Activated T-cell treated with anti-CD3 and anti-CD28 coated beads, Interleukin-2, amount 50 U/mL, for 72 hours (primary cell): ENCODE measurements at regions not wholly inside any gene's neighbourhood (a gene's known extent, or its start where the extent isn't known, plus 50 kb on each side); places are given as distances from the start of the nearest gene placed in this dataset.
"Not testable (repeated sequence)": the region's sequence is repeated elsewhere in the genome, so short reads cannot be mapped to it uniquely, and the experiment has no call there.

ENCODE experiments used
- ATAC-seq, 2 donors: fragments of 150-1000 bp; cut with Tn5 transposase; replicated peaks in 1 of 2; 2 replicates each; pipeline ENCODE4 v1.10.0; 2021; ENCODE audit warnings: moderate library complexity in 2 of 2, mild to moderate bottlenecking in 1 of 2
- DNase-seq, 2 donors: peaks; one replicate each; pipeline ENCODE4 v3.0.0; 2021 to 2022; ENCODE audit warnings: mixed read lengths in 1 of 2
- H3K27ac Mint-ChIP-seq: one replicate; pipeline ENCODE4 v1.8.0; 2022; ENCODE audit warnings: mild to moderate bottlenecking, moderate library complexity, mixed read lengths
- H3K27me3 Mint-ChIP-seq: one replicate; pipeline ENCODE4 v1.8.0; 2022; ENCODE audit warnings: low read depth, mixed read lengths
- H3K36me3 Mint-ChIP-seq, 2 donors: one replicate each; pipeline ENCODE4 v1.8.0; 2022; ENCODE audit warnings: mixed read lengths in 2 of 2, mild to moderate bottlenecking in 1 of 2; ENCODE audit not compliant: insufficient read depth in 2 of 2
- H3K4me1 Mint-ChIP-seq: one replicate; pipeline ENCODE4 v1.8.0; 2022; ENCODE audit warnings: low read depth, mixed read lengths
- H3K4me3 Mint-ChIP-seq, 2 donors: one replicate each; pipeline ENCODE4 v1.8.0; 2022; ENCODE audit warnings: mild to moderate bottlenecking in 2 of 2, mixed read lengths in 2 of 2, moderate library complexity in 2 of 2
- H3K9me3 Mint-ChIP-seq, 2 donors: one replicate each; pipeline ENCODE4 v1.8.0; 2022; ENCODE audit warnings: mixed read lengths in 2 of 2

- ATAC-seq, H3K4me3 Mint-ChIP-seq, H3K27me3 Mint-ChIP-seq, H3K4me1 Mint-ChIP-seq, H3K27ac Mint-ChIP-seq, H3K9me3 Mint-ChIP-seq, DNase-seq, H3K36me3 Mint-ChIP-seq: not testable (repeated sequence)
Measured at GRCh38 chr12:28788256-28788655, 360.8 kb upstream of the FAR2 start.

- H3K27ac Mint-ChIP-seq: no peak overlapping the region
- no peaks in the 10 kb centered on the region for H3K4me1 Mint-ChIP-seq
- no peak for ATAC-seq
- H3K9me3 Mint-ChIP-seq: peaks cover 1 to 2% of the 10 kb centered on the region in 2 donors
- no peak overlapping the region for H3K4me3 Mint-ChIP-seq
- peaks cover 7% of the 10 kb centered on the region for H3K27me3 Mint-ChIP-seq
- no peak for DNase-seq
- H3K36me3 Mint-ChIP-seq: no peaks in the 10 kb centered on the region
Measured at GRCh38 chr12:28793581-28794151, 355.4 kb upstream of the FAR2 start.

- no peak overlapping the region for H3K4me3 Mint-ChIP-seq
Measured at GRCh38 chr12:28794211-28794610, 354.9 kb upstream of the FAR2 start.

GRCh38 chr12:28794786-28795185 is 354.3 kb upstream of the FAR2 start:
- DNase-seq (no peak), ATAC-seq (no peak)
- Mint-ChIP-seq H3K27ac (no peak overlapping the region), H3K9me3 (peaks cover 1 to 2% of the 10 kb centered on the region in 2 donors), H3K36me3 (no peaks in the 10 kb centered on the region), H3K27me3 (peaks cover 7% of the 10 kb centered on the region), H3K4me1 (no peaks in the 10 kb centered on the region), H3K4me3 (no peak overlapping the region)

More at GRCh38 chr12:28794211-28794610, 354.9 kb upstream of the FAR2 start:
- Mint-ChIP-seq H3K4me1 (no peaks in the 10 kb centered on the region), H3K27me3 (peaks cover 7% of the 10 kb centered on the region), H3K27ac (no peak overlapping the region), H3K36me3 (no peaks in the 10 kb centered on the region), H3K9me3 (peaks cover 1 to 2% of the 10 kb centered on the region in 2 donors)
- no peak for ATAC-seq
- no peak for DNase-seq

GRCh38 chr12:28795311-28795710 is 353.8 kb upstream of the FAR2 start:
- peaks cover 7% of the 10 kb centered on the region for H3K27me3 Mint-ChIP-seq
- ATAC-seq: no peak
- H3K9me3 Mint-ChIP-seq: peaks cover 1 to 2% of the 10 kb centered on the region in 2 donors
- no peak overlapping the region for H3K27ac Mint-ChIP-seq
- H3K4me1 Mint-ChIP-seq: no peaks in the 10 kb centered on the region
- H3K36me3 Mint-ChIP-seq: no peaks in the 10 kb centered on the region
- H3K4me3 Mint-ChIP-seq: no peak overlapping the region
- DNase-seq: no peak

GRCh38 chr12:28799348-28799747 is 349.7 kb upstream of the FAR2 start:
- Mint-ChIP-seq H3K27ac (no peak overlapping the region), H3K9me3 (peaks cover 0 to 1% of the 10 kb centered on the region in 2 donors), H3K4me1 (no peaks in the 10 kb centered on the region), H3K4me3 (no peak overlapping the region), H3K36me3 (no peaks in the 10 kb centered on the region), H3K27me3 (peaks cover 7% of the 10 kb centered on the region)
- ATAC-seq (no peak), DNase-seq (no peak)

GRCh38 chr12:28800129-28800528 is 348.9 kb upstream of the FAR2 start:
- H3K27ac Mint-ChIP-seq: no peak overlapping the region
- DNase-seq: no peak
- H3K36me3 Mint-ChIP-seq: no peaks in the 10 kb centered on the region
- peaks cover 7% of the 10 kb centered on the region for H3K27me3 Mint-ChIP-seq
- ATAC-seq: no peak
- H3K4me1 Mint-ChIP-seq: no peaks in the 10 kb centered on the region
- H3K9me3 Mint-ChIP-seq: peaks cover 0 to 1% of the 10 kb centered on the region in 2 donors
- H3K4me3 Mint-ChIP-seq: no peak overlapping the region

- DNase-seq: no peak
Measured at GRCh38 chr12:28802706-28803438, 346.2 kb upstream of the FAR2 start.

GRCh38 chr12:28807535-28807934 is 341.5 kb upstream of the FAR2 start:
- Mint-ChIP-seq H3K9me3 (no peaks in the 10 kb centered on the region), H3K4me3 (no peak overlapping the region), H3K27ac (no peak overlapping the region), H3K4me1 (no peaks in the 10 kb centered on the region), H3K36me3 (no peaks in the 10 kb centered on the region), H3K27me3 (no peaks in the 10 kb centered on the region)
- no peak for DNase-seq
- ATAC-seq: no peak

More at GRCh38 chr12:28802706-28803438, 346.2 kb upstream of the FAR2 start:
- H3K36me3 Mint-ChIP-seq: no peaks in the 10 kb centered on the region
- peaks cover 0 to 1% of the 10 kb centered on the region in 2 donors for H3K9me3 Mint-ChIP-seq
- ATAC-seq: no peak
- H3K4me1 Mint-ChIP-seq: no peaks in the 10 kb centered on the region
- H3K27ac Mint-ChIP-seq: no peak overlapping the region
- no peak overlapping the region for H3K4me3 Mint-ChIP-seq
- H3K27me3 Mint-ChIP-seq: peaks cover 7% of the 10 kb centered on the region

- no peak overlapping the region for H3K4me3 Mint-ChIP-seq
- no peaks in the 10 kb centered on the region for H3K4me1 Mint-ChIP-seq
- DNase-seq (no peak), ATAC-seq (no peak)
- H3K36me3 Mint-ChIP-seq: no peaks in the 10 kb centered on the region
- H3K9me3 Mint-ChIP-seq: no peaks in the 10 kb centered on the region
- H3K27me3 Mint-ChIP-seq: no peaks in the 10 kb centered on the region
- no peak overlapping the region for H3K27ac Mint-ChIP-seq
Measured at GRCh38 chr12:28811457-28811856, 337.6 kb upstream of the FAR2 start.

GRCh38 chr12:28814246-28814645 is 334.8 kb upstream of the FAR2 start:
- Mint-ChIP-seq H3K4me3 (no peak overlapping the region), H3K27me3 (no peaks in the 10 kb centered on the region), H3K27ac (no peak overlapping the region), H3K36me3 (no peaks in the 10 kb centered on the region), H3K9me3 (no peaks in the 10 kb centered on the region), H3K4me1 (no peaks in the 10 kb centered on the region)
- no peak for DNase-seq
- no peak for ATAC-seq

- no peaks in the 10 kb centered on the region for H3K27me3 Mint-ChIP-seq
- ATAC-seq (no peak), DNase-seq (no peak)
- H3K36me3 Mint-ChIP-seq: no peaks in the 10 kb centered on the region
- H3K9me3 Mint-ChIP-seq: no peaks in the 10 kb centered on the region
- no peak overlapping the region for H3K4me3 Mint-ChIP-seq
- H3K27ac Mint-ChIP-seq: no peak overlapping the region
- no peaks in the 10 kb centered on the region for H3K4me1 Mint-ChIP-seq
Measured at GRCh38 chr12:28817524-28817923, 331.6 kb upstream of the FAR2 start.

GRCh38 chr12:28824193-28824846 is 324.8 kb upstream of the FAR2 start:
- Mint-ChIP-seq H3K4me1 (no peaks in the 10 kb centered on the region), H3K27me3 (no peaks in the 10 kb centered on the region), H3K4me3 (no peak overlapping the region), H3K36me3 (no peaks in the 10 kb centered on the region), H3K27ac (no peak overlapping the region), H3K9me3 (no peaks in the 10 kb centered on the region)
- no peak for DNase-seq
- ATAC-seq: no peak
